ENCODE measurements at regions not wholly inside any gene's neighbourhood (a gene's known extent, or its start where the extent isn't known, plus 50 kb on each side); places are given as distances from the start of the nearest gene placed in this dataset.

GRCh38 chr3:162970292-162970691 is 1473.7 kb downstream of the OTOL1 start:
- Histone ChIP-seq H2AFZ (ENCODE audit: low read depth, low read length, poor library complexity, severe bottlenecking) (no peak overlapping the region), H3K79me2 (ENCODE audit: insufficient read depth, low read length) (no peaks in the 10 kb centered on the region), H3K36me3 (ENCODE audit: control insufficient read depth in 1 of 2, insufficient read depth in 2 of 2, low read length in 2 of 2) (no peaks in the 10 kb centered on the region), H3K9me3 (ENCODE audit: control insufficient read depth in 1 of 2, insufficient read depth in 1 of 2, low read depth in 1 of 2, low read length in 2 of 2) (no peaks in the 10 kb centered on the region), H4K20me1 (ENCODE audit: insufficient read depth) (no peaks in the 10 kb centered on the region), H3K4me1 (ENCODE audit: control insufficient read depth in 1 of 2, insufficient read depth in 2 of 2, low read length in 2 of 2) (no peaks in the 10 kb centered on the region), H3K27ac (ENCODE audit: low read depth, low read length) (no peak overlapping the region), H3K9me2 (ENCODE audit: insufficient read depth) (no peaks in the 10 kb centered on the region; the same call in 1 of the 2 replicates), H3K4me3 (replicated peaks in 1 of 2; ENCODE audit: low read depth in 1 of 2, low read length in 2 of 2) (no peak overlapping the region), H3K4me2 (ENCODE audit: low read length) (no peak overlapping the region), H3K27me3 (ENCODE audit: insufficient read depth, low read length) (no peaks in the 10 kb centered on the region), H3K9ac (ENCODE audit: low read length) (no peak overlapping the region)
- TF ChIP-seq SRF (IDR thresholded peaks at IDR 0.05; ENCODE audit: low read depth) (no peak), JUND (IDR thresholded peaks at IDR 0.05) (no peak), EZH2 (IDR thresholded peaks at IDR 0.05) (no peak), YY1 (IDR thresholded peaks at IDR 0.05; ENCODE audit: extremely low read depth, insufficient replicate concordance, low read depth, low read length) (no peak), CBX3 (IDR thresholded peaks at IDR 0.05; ENCODE audit: low read depth) (no peak), CTCF (IDR thresholded peaks at IDR 0.05 in 2 of 3, conservative IDR thresholded peaks at IDR 0.05 in 1 of 3; ENCODE audit: borderline replicate concordance in 1 of 3, insufficient read depth in 1 of 3, low read depth in 2 of 3, low read length in 2 of 3) (no peak), ZNF274 (IDR thresholded peaks at IDR 0.05; ENCODE audit: low read depth, low read length) (no peak), POLR2AphosphoS5 (IDR thresholded peaks at IDR 0.05; ENCODE audit: low read depth, low read length) (no peak), TCF7L2 (IDR thresholded peaks at IDR 0.05; ENCODE audit: borderline replicate concordance, extremely low read depth, insufficient read depth, insufficient read length) (no peak), SP1 (IDR thresholded peaks at IDR 0.05; ENCODE audit: low read depth) (no peak), ZBTB33 (IDR thresholded peaks at IDR 0.05; ENCODE audit: extremely low read depth, insufficient replicate concordance, low read length) (no peak), ATF3 (IDR thresholded peaks at IDR 0.05) (no peak), EGR1 (IDR thresholded peaks at IDR 0.05; ENCODE audit: low read depth) (no peak), REST (IDR thresholded peaks at IDR 0.05; ENCODE audit: low read depth) (no peak), ZFX (IDR thresholded peaks at IDR 0.05) (no peak), EZH2phosphoT487 (IDR thresholded peaks at IDR 0.05; ENCODE audit: borderline replicate concordance) (no peak), POLR2A (IDR thresholded peaks at IDR 0.05; ENCODE audit: borderline replicate concordance, extremely low read depth, insufficient read depth, insufficient read length) (no peak), ELF1 (IDR thresholded peaks at IDR 0.05; ENCODE audit: borderline replicate concordance, low read depth) (no peak)
- ChIA-PET CTCF (no interaction called here), RAD21 (ENCODE audit: low non-redundant PET in 1 of 2, low total read pairs in 2 of 2, uncharacterized antibody in 2 of 2, unreplicated experiment in 2 of 2) (no interaction called here), POLR2A (no interaction called here)
- intact Hi-C loops (cut with micrococcal nuclease), result no loop called here
- no TSS peak for BruUV-seq (replicated peaks)
- ATAC-seq, result no peak
- no peak for DNase-seq (ENCODE audit: low read depth, low spot score)

All from HCT116 (cell line).